ENCODE measurements at regions not wholly inside any gene's neighbourhood (a gene's known extent, or its start where the extent isn't known, plus 50 kb on each side); places are given as distances from the start of the nearest gene placed in this dataset.

DNA sequence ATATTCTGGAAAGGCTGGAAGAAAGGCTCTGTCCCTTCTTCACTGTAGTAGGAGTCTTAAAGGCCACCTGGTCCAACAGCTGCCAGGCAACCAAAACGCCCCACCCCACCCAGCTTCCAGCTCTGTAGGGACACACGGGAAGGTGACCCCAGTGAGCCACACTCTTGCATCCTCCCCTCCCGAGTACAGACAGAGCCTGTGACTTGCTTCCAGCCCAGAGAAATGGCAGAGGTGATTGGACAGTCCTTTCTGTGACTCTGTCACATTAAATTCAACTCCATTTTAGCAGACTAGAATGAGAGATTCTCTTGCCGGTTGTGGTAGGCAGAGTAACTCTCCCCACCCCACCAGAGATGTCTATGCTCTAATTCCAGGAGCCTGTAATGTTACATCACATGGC is 226.2 kb upstream of the ARID1B start:
- DNase-seq (ENCODE audit: low read depth in 1 of 2, low spot score in 1 of 2) = no peak
- no peaks in the 10 kb centered on the region for H3K27me3 ChIP-seq
- H3K4me3 ChIP-seq = no peak overlapping the region
- H3K9me3 ChIP-seq (ENCODE audit: low read depth) = no peaks in the 10 kb centered on the region
- H3K27ac ChIP-seq = no peak overlapping the region
- H3K4me1 ChIP-seq (ENCODE audit: low read depth) = no peaks in the 10 kb centered on the region
- TF ChIP-seq, protein P1, sequence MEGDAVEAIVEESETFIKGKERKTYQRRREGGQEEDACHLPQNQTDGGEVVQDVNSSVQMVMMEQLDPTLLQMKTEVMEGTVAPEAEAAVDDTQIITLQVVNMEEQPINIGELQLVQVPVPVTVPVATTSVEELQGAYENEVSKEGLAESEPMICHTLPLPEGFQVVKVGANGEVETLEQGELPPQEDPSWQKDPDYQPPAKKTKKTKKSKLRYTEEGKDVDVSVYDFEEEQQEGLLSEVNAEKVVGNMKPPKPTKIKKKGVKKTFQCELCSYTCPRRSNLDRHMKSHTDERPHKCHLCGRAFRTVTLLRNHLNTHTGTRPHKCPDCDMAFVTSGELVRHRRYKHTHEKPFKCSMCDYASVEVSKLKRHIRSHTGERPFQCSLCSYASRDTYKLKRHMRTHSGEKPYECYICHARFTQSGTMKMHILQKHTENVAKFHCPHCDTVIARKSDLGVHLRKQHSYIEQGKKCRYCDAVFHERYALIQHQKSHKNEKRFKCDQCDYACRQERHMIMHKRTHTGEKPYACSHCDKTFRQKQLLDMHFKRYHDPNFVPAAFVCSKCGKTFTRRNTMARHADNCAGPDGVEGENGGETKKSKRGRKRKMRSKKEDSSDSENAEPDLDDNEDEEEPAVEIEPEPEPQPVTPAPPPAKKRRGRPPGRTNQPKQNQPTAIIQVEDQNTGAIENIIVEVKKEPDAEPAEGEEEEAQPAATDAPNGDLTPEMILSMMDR (IDR thresholded peaks at IDR 0.05; ENCODE audit: low read depth, low read length) = no peak
- H3K36me3 ChIP-seq = no peaks in the 10 kb centered on the region

DNA sequence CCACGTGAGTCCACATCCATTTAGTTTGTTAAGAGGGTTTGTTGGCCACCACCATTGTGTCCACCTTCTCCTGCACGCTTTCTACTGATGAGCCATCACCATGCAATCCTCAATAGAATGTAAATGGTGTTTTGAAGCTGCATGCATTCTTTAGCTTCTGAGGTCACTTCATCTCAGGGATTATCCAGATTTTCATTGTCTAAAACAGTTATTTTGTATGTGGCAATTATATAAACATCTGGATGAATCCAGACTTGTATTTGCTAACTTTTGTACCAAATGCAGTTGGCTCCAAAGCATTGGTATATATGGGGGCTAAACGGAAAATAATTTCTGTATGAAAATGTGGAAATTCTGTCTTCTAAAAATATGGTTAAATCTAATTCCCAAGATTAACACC is 231.2 kb upstream of the ARID1B start:
- DNase-seq (ENCODE audit: low read depth in 1 of 2, low spot score in 1 of 2) = no peak
- H3K4me3 ChIP-seq = no peak overlapping the region
- TF ChIP-seq, protein P1 (IDR thresholded peaks at IDR 0.05; ENCODE audit: low read depth, low read length) = no peak
- no peaks in the 10 kb centered on the region for H3K9me3 ChIP-seq (ENCODE audit: low read depth)
- no peaks in the 10 kb centered on the region for H3K36me3 ChIP-seq
- no peak overlapping the region for H3K27ac ChIP-seq
- H3K27me3 ChIP-seq = no peaks in the 10 kb centered on the region
- H3K4me1 ChIP-seq (ENCODE audit: low read depth) = no peaks in the 10 kb centered on the region

DNA sequence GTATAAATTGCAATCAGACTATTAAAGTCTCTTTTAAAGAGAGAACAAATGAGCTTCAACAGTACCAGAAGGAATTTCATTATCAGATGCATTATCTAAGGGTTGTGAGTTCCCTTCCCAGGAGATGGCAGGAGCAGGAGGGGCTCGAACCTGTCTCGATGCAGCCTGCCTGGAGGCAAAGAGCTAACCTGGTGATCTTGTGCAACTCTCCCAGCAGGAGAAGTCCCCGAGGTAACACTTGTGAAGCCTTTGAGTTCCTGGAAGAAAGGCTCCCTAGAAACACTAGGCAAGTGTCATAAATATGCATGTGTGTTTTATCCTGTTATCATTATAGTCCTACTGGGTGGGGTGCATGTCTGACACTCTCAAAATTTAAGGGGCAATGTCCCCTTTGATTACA is 232.2 kb upstream of the ARID1B start:
- H3K27ac ChIP-seq = no peak overlapping the region
- TF ChIP-seq, protein P1 (IDR thresholded peaks at IDR 0.05; ENCODE audit: low read depth, low read length) = no peak
- H3K4me1 ChIP-seq (ENCODE audit: low read depth) = no peaks in the 10 kb centered on the region
- no peak overlapping the region for H3K4me3 ChIP-seq
- H3K27me3 ChIP-seq = no peaks in the 10 kb centered on the region
- no peaks in the 10 kb centered on the region for H3K36me3 ChIP-seq
- no peaks in the 10 kb centered on the region for H3K9me3 ChIP-seq (ENCODE audit: low read depth)
- no peak for DNase-seq (ENCODE audit: low read depth in 1 of 2, low spot score in 1 of 2)

DNA sequence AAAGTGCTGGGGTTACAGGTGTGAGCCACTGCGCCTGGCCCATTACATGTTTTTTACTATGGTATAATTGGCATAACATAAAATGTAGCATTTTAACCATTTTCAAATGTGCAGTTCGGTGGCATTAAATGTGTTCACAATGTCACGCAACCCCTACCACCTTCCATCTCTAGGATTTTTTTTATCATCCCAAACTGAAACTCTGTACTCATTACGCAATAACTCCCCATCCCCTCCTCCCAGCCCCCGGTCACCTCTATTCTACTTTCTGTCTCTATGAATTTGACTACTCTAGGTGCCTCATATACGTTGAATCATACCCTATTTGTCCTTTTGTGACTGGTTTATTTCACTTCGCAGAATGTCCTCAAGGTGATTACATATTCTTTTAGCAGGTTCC is 233.1 kb upstream of the ARID1B start:
- H3K36me3 ChIP-seq = no peaks in the 10 kb centered on the region
- H3K27me3 ChIP-seq = no peaks in the 10 kb centered on the region
- TF ChIP-seq, protein P1 (IDR thresholded peaks at IDR 0.05; ENCODE audit: low read depth, low read length) = no peak
- H3K4me1 ChIP-seq (ENCODE audit: low read depth) = no peaks in the 10 kb centered on the region
- DNase-seq (ENCODE audit: low read depth in 1 of 2, low spot score in 1 of 2) = no peak
- H3K27ac ChIP-seq = no peak overlapping the region
- no peaks in the 10 kb centered on the region for H3K9me3 ChIP-seq (ENCODE audit: low read depth)
- no peak overlapping the region for H3K4me3 ChIP-seq

DNA sequence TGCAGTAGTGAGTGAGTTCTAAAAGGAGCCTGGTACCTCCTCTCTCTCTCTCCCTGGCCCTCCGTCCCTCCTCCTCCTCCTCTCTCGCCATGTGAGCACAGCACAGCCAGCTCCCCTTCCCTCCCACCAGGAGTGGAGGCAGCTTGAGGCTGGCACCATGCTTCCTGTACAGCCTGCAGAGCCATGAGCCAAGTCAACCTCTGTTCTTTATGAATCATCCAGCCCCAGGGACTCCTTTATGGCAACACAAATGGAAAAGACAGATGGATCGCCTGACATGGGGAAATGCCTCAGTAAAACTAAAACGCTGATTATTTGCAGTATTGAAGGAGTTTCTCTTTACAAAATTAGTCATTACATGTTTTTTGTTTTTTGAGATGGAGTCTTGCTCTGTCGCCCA is 233.7 kb upstream of the ARID1B start:
- Histone ChIP-seq H3K4me1 (ENCODE audit: low read depth) (no peaks in the 10 kb centered on the region), H3K36me3 (no peaks in the 10 kb centered on the region), H3K9me3 (ENCODE audit: low read depth) (no peaks in the 10 kb centered on the region), H3K27ac (no peak overlapping the region), H3K4me3 (no peak overlapping the region), H3K27me3 (no peaks in the 10 kb centered on the region)
- TF ChIP-seq, protein P1 (IDR thresholded peaks at IDR 0.05; ENCODE audit: low read depth, low read length) = no peak
- no peak for DNase-seq (ENCODE audit: low read depth in 1 of 2, low spot score in 1 of 2)
